ENCODE measurements at regions not wholly inside any gene's neighbourhood (a gene's known extent, or its start where the extent isn't known, plus 50 kb on each side); places are given as distances from the start of the nearest gene placed in this dataset.

DNA sequence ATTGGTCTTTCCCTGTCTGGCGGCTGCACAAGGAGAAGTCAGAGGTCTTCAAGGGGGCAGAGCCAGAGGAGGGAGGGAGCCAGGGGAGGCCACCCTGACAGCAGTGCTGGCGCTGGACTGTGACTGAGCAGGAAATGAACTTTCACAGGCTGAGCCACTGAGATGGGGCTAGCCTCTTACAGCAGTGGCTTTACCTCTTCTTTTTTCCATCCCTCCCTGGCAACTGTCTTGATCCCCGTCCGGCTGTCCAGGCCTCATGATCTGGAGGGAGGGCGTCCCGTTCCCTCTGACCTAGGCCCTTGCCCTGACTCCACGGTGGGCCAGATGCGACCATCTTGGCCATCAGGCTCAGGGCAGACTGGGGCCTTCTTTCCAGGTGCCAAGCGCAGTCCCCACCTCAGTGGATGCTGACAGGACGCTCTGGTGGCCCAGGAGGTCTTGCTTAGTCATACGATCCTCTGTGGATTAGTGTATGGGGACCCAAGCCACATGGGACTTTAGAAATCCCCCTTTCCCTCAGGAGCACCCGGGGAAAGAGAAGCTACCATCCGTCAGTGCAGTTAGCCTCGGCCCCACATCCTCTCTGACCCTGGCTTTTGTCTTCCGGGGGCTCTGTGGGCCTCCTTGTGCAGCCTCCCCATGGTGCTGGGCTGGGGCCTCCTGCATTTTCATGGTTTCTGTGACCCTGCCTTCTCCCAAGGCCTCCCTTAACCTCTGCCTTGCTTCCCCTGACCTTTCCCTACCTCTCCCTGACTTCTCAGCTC is 57.4 kb upstream of the CCDC167 start:
- no peak for DNase-seq

DNA sequence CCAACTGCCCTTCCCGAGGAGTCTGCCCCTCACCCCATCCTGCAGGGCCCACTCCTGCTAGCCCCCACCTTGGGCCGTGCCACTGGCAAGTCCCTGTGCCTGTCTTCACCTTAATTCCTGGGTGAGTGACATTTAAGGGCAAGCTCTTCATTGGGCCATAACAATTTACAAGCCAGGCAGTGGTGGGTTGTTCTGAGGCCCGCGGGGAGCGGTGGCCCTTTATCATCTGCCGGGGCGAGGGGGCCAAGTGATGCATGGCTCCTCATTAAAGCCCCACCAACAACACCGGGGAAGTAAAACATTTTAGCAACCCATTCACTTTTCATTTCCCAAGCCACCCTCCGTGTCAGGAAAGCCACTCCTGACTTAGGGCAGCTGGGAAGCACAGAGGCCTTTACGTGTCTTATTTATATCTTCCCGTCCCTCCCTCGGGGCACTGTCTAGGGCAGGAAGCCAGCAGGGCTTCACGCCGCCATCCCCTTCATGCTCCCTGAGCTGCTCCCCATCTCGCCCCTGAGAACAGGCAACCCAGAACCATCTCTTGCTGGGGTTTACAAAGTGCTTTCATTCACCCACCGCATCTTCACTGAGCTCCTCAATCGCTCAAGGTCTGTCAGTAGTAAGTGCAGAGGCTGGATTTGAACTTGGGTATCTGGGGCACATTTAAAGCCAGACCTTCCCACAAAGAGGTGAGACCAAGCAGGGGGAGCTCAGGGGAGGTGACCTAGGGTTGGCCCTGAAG is 55.5 kb upstream of the CCDC167 start:
- DNase-seq, result no peak

DNA sequence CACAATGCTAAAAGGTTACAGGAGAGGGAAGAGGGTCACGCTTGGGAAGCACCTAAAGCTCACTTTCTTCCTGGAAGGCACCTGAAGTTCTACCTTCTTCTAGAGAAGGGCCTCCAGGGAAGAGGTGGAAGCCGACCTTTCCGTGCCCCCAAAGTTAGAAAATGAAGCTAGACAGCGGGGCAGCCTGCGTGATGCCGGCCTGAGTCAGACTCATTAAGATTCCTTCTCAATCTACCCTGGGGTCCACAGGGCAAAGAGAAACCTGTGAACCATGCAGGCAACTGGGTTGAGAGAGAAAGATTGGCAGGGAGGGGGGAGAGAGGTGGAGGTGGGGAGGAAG is 54.8 kb upstream of the CCDC167 start:
- no peak for DNase-seq

DNA sequence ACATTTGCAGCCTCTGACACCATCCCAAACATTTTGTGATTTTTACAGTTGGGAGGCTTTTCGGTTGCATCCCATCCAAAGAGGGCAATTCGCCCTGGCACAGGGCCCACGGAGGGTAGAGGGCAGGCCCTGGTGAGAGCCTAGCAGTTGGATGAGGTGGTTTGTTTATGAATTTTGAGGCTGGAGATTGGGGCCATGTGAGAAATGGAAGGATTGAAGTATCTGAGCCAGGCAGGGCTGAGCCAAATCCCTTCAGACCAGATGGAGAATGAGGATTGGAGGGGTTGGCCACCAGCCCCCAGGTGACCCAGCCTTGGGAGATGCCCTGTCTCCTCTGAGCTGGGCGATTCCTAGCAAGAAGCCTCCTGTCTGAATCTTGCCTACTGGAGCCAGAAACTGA is 52.6 kb upstream of the CCDC167 start:
- DNase-seq, result no peak

DNA sequence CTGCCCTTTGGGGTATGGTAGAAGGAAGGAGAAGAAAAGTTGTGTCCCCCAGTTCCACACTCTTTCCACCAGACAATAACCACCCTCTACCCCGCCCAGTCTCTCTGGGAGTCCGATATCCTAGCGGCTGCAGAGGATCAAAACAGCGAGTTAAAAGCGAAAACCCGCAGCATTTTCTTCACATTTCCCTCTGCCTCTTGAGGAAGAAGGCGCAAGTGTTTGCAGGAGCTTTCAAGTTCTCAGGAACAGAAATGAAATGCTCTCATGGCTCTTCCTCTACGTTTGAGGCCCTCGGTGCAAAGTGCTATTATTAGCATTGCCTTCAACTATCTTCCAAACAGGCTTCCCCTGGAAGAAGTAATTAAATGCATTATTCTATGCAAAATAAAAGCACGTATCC is 52.2 kb upstream of the CCDC167 start:
- DNase-seq, result no peak

DNA sequence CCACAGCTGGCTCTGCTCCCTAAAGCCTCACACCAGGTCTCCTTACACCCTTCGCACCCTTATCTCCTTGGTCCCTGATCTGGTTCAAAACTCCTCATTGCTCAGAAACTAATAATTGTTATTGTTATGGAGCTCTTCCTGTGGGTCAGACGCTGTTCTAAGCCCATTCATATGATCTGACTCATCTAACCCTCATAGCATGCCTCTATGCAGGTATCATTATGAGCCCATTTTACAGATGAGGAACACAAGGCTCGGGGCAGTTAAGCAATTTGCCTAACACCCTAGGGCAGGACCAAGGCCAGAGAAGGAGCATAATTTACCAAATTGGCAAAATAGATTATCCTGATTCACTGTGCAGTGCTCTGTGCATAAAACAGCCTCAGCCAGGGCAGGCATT is 51.8 kb upstream of the CCDC167 start:
- no peak for DNase-seq

DNA sequence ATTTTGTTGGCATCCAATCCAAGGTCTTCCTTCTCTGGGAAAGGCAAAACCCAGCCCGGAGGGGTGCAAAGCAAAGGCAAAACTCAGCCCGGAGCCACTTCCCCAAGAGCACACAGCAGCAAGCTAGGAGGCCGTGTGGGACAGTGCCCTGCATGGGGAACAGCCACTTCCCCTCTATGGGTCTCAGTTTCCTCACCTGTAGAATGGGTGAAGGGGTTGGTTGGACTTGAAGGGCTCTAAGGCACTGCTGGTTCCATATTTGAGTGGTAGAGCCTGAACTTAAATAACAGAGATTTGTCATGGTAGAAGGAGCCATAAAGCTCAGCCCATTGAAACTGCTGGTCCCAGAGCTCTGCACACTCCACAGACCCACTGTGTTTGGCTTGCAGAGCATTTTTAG is 51.3 kb upstream of the CCDC167 start:
- no peak for DNase-seq

DNA sequence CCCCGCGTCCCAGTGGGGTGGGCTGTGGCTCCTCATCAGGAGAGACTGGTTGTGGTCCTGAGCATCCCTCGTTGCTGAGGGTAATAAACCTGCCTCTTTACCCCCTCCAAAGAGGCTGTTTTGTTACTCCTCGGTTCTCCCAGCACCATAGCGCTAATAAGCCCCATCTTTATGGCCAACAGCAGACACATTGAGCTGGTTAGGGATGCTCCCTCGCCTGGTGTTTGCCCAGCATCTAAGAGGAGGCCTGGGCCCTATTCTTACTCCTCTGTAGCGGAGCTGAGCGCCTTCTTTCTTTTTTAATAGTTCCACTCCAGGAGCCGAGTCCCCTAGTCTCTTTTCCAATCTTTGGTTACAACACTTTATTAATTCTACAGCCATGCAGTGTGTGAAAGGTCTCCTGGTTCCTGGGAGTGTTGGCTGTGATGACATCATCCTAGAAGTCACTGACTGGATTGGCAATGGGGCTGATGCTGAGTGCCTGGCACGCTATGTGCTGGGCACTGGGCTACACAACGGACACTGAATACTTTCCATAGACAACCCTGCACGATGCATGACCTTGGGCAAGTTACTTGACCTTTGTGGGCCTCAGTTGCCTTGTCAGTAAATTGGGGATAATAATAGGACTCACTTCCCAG is 50.6 kb upstream of the CCDC167 start:
- no peak for DNase-seq

DNA sequence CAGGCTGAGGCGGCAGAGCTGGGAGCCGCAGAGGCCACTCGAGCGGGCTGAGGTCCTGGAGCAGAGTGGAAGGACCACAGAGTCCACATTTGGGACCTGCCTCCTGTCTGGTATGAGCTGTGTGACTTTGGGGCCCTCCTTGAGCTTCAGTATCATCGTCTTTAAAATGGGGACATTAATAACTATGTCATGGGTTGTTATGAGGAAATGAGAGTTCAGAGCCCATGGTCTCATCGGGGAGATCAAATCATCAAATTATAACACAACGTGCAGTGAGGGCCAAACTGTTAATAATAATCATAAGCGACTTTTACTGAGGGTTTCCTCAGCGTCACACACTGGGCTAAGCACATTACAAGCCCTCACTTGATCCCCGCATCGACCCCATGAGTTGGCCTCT is 49.9 kb upstream of the CCDC167 start:
- DNase-seq, result no peak

Measured in suppressor macrophage (primary cell).